A673 (cell line): ENCODE measurements at regions not wholly inside any gene's neighbourhood (a gene's known extent, or its start where the extent isn't known, plus 50 kb on each side); places are given as distances from the start of the nearest gene placed in this dataset.

Experiments used
- CTCF ChIP-seq: fragments of 300-800, 200-600 bp; sonication (generic); conservative IDR thresholded peaks from 2 replicates; pipeline ENCODE4 v1.5.1; 2017; ENCODE audit warnings: low read depth, mild to moderate bottlenecking, antibody characterized with exemption, low read length, moderate library complexity, mixed read lengths
- EZH2 ChIP-seq: fragments of 200-600 bp; sonication (generic); IDR thresholded peaks from 2 replicates; pipeline ENCODE4 v1.6.1; 2017; ENCODE audit warnings: borderline replicate concordance, low read depth, mild to moderate bottlenecking, mixed read lengths, antibody characterized with exemption, low read length; ENCODE audit not compliant: poor library complexity, severe bottlenecking

- no peak for TF ChIP-seq CTCF
- TF ChIP-seq EZH2 = no peak
Measured at GRCh38 chr5:166399781-166400180, 1891.7 kb upstream of the WWC1 start.
